ENCODE measurements at regions not wholly inside any gene's neighbourhood (a gene's known extent, or its start where the extent isn't known, plus 50 kb on each side); places are given as distances from the start of the nearest gene placed in this dataset.

GRCh38 chr1:229896306-229896705, 170.7 kb upstream of the GALNT2 start:
- Mint-ChIP-seq H3K4me1 (no peaks in the 10 kb centered on the region), H3K27ac (ENCODE audit: unreplicated experiment) (no peak overlapping the region), H3K27me3 (ENCODE audit: low read depth) (peaks cover 9% of the 10 kb centered on the region), H3K36me3 (ENCODE audit: low read depth) (no peaks in the 10 kb centered on the region), H3K9me3 (peaks cover 6% of the 10 kb centered on the region), H3K4me3 (no peak overlapping the region)
- DNase-seq (ENCODE audit: low read depth, low spot score), result no peak
- TF ChIP-seq, protein P1, sequence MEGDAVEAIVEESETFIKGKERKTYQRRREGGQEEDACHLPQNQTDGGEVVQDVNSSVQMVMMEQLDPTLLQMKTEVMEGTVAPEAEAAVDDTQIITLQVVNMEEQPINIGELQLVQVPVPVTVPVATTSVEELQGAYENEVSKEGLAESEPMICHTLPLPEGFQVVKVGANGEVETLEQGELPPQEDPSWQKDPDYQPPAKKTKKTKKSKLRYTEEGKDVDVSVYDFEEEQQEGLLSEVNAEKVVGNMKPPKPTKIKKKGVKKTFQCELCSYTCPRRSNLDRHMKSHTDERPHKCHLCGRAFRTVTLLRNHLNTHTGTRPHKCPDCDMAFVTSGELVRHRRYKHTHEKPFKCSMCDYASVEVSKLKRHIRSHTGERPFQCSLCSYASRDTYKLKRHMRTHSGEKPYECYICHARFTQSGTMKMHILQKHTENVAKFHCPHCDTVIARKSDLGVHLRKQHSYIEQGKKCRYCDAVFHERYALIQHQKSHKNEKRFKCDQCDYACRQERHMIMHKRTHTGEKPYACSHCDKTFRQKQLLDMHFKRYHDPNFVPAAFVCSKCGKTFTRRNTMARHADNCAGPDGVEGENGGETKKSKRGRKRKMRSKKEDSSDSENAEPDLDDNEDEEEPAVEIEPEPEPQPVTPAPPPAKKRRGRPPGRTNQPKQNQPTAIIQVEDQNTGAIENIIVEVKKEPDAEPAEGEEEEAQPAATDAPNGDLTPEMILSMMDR (conservative IDR thresholded peaks at IDR 0.05), result no peak

- TF ChIP-seq, protein P1 (conservative IDR thresholded peaks at IDR 0.05), result no peak
- DNase-seq (ENCODE audit: low read depth, low spot score), result no peak
- Mint-ChIP-seq H3K9me3 (peaks cover 9% of the 10 kb centered on the region), H3K27me3 (ENCODE audit: low read depth) (peaks cover 9% of the 10 kb centered on the region), H3K36me3 (ENCODE audit: low read depth) (no peaks in the 10 kb centered on the region), H3K4me3 (no peak overlapping the region), H3K27ac (ENCODE audit: unreplicated experiment) (no peak overlapping the region), H3K4me1 (no peaks in the 10 kb centered on the region)
Measured at GRCh38 chr1:229896861-229897260, 170.2 kb upstream of the GALNT2 start.

DNA sequence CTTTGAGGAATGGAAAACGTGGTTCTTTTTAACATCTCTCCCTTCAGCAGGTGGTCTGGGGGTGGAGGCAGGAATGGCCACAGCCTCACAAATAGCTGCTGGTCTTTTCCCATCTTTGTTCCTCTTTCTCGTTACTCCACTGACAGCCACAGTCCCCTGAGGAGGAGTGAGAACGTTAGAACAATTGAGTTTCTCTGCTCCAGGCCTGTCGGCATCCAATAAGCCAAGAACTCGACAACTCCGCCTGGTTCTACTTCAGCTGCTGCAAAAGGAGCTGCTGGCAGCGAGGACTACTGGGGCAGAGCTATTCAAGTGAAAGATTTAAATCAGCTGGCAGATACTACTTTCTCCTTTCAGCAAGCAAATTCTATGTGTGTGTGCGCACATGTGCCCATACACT, 169.5 kb upstream of the GALNT2 start:
- DNase-seq (ENCODE audit: low read depth, low spot score), result no peak
- TF ChIP-seq, protein P1 (conservative IDR thresholded peaks at IDR 0.05), result no peak
- Mint-ChIP-seq H3K36me3 (ENCODE audit: low read depth) (no peaks in the 10 kb centered on the region), H3K4me1 (no peaks in the 10 kb centered on the region), H3K27me3 (ENCODE audit: low read depth) (peaks cover 9% of the 10 kb centered on the region), H3K27ac (ENCODE audit: unreplicated experiment) (no peak overlapping the region), H3K9me3 (peaks cover 9% of the 10 kb centered on the region), H3K4me3 (no peak overlapping the region)

- H3K27me3 Mint-ChIP-seq (ENCODE audit: low read depth), result peaks cover 4% of the 10 kb centered on the region
- H3K4me1 Mint-ChIP-seq, result no peaks in the 10 kb centered on the region
- H3K4me3 Mint-ChIP-seq, result no peak overlapping the region
- peaks cover 9% of the 10 kb centered on the region for H3K9me3 Mint-ChIP-seq
- no peak for DNase-seq (ENCODE audit: low read depth, low spot score)
- H3K27ac Mint-ChIP-seq (ENCODE audit: unreplicated experiment), result no peak overlapping the region
- TF ChIP-seq, protein P1 (conservative IDR thresholded peaks at IDR 0.05), result no peak
- H3K36me3 Mint-ChIP-seq (ENCODE audit: low read depth), result no peaks in the 10 kb centered on the region
Measured at GRCh38 chr1:229900220-229900619, 166.8 kb upstream of the GALNT2 start.

DNA sequence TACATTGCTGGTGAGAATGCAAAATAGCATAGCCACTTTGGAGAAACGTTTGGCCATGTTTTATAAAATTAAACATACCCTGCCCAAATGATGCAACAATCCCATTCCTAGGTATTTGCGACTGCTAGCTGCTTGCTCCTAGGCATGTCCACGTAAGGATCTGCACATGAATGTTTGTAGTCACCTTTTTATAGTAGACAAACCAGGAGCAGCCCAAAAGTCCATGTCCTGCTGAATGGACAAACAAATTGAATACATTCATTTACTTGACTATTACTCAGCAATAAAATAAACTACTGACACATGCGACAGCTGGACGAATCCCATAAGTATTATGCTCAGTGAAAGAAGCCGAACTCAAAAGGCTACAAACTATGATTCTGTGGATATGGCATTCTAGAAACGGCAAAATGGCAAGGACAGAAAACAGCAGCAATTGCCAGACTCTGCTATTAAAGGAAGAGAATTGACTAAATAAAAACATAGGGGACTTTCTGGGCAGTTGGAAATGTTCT, 161.9 kb upstream of the GALNT2 start:
- Mint-ChIP-seq H3K4me3 (no peak overlapping the region), H3K27me3 (ENCODE audit: low read depth) (peaks cover 13% of the 10 kb centered on the region), H3K27ac (ENCODE audit: unreplicated experiment) (no peak overlapping the region), H3K36me3 (ENCODE audit: low read depth) (no peaks in the 10 kb centered on the region), H3K4me1 (no peaks in the 10 kb centered on the region), H3K9me3 (peaks cover 6% of the 10 kb centered on the region)
- TF ChIP-seq, protein P1 (conservative IDR thresholded peaks at IDR 0.05), result no peak
- DNase-seq (ENCODE audit: low read depth, low spot score), result no peak

DNA sequence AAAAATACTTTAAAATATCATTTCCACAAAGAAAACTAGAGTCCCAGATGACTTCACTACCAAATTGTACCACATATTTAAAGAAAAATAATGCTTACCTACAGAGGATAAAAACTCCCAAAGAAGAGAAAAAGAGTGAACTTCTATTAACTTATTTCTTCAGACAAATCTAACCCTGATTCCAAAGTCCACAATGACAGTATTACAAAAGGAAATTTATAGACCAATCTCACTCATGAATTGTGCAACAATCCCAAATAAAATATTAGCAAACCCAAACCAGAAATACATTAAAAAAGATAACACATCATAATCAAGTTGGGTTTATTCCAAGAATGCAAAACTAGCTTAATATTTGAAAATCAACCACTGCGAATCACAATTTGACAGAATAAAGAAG, 161.4 kb upstream of the GALNT2 start:
- H3K27ac Mint-ChIP-seq (ENCODE audit: unreplicated experiment), result no peak overlapping the region
- H3K9me3 Mint-ChIP-seq, result peaks cover 3% of the 10 kb centered on the region
- H3K4me3 Mint-ChIP-seq, result no peak overlapping the region
- H3K4me1 Mint-ChIP-seq, result no peaks in the 10 kb centered on the region
- TF ChIP-seq, protein P1 (conservative IDR thresholded peaks at IDR 0.05), result no peak
- H3K27me3 Mint-ChIP-seq (ENCODE audit: low read depth), result peaks cover 13% of the 10 kb centered on the region
- no peak for DNase-seq (ENCODE audit: low read depth, low spot score)
- H3K36me3 Mint-ChIP-seq (ENCODE audit: low read depth), result no peaks in the 10 kb centered on the region

All from neural crest cell (in vitro differentiated cells).